HG03108 (cell line): ENCODE measurements at regions not wholly inside any gene's neighbourhood (a gene's known extent, or its start where the extent isn't known, plus 50 kb on each side); places are given as distances from the start of the nearest gene placed in this dataset.

Experiments used
- ATAC-seq: cut with Tn5 transposase; IDR thresholded peaks from one replicate; pipeline ENCODE4 v1.9.1; 2021; ENCODE audit warnings: moderate library complexity; ENCODE audit not compliant: unreplicated experiment

GRCh38 chr18:41553716-41554115, 401.3 kb upstream of the PIK3C3 start:
- ATAC-seq, result no peak

DNA sequence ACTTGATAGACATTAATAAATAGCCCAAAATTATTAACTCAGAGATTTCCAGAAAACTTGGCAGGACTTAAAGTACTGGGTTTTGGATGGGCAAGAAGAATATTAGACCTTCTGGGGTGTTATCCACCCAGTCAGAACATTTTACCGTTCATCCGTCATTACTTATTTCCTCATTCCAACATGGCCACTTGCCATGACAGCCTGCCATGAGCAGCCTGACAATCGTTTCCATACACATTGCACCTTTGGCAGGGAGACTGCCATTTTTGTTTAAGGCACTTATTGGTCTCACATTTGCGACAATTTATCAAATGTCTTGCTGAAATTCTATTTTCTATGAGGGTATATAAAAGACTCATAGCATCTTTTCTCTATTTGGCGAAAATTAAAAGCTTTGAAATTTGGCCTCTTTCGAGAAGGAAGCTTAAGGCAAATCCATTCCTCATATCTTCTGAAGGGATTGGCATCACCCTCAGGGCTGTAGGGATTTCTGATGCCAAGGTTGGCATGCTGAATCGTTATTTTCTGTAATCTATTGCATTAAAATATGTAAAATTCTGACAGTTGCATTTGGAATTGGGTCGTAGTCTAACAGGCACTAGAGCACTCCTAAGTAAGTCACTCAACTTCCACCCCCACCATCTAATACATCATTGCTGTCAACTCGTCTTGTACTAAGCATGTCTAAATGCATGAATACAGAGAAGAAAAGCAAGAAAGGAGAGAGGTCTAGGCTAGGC, 406.3 kb upstream of the PIK3C3 start:
- no peak for ATAC-seq

DNA sequence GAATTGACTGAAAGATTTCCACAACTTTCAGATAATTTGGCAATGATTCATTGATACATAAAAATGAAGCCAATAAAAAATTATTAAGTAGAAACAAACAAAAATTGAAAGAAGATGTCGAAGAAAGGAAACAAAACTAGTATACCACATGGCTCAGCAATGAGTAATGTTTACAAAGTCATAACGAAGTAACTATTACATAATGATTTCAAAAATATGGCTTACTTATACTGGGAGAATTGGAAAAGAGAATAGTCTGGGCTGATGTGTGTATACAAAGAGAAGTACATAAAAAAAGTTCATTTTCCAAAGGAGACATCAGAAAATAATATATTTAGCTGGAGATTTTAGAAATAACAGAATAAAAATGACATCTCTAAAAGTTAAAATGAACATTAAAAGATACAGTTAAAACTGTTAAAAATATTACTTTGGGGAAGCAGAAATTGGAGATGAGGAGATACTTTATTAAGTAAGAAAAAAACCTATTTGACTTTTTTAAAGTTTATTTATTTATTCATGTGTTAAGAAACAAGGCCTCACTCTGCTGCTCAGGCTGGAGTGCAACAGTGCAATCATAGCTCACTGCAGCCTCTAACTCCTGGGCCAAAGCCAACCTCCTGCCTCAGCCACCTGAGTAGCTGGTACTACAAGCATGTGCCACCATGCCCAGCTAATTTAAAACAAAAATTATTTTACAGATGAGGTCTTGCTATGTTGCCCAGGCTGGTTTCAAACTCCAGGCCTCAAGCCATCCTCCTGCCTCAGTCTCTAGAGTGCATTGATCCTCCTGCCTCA, 409.7 kb upstream of the PIK3C3 start:
- no peak for ATAC-seq

GRCh38 chr18:41543815-41544214, 411.2 kb upstream of the PIK3C3 start:
- no peak for ATAC-seq

DNA sequence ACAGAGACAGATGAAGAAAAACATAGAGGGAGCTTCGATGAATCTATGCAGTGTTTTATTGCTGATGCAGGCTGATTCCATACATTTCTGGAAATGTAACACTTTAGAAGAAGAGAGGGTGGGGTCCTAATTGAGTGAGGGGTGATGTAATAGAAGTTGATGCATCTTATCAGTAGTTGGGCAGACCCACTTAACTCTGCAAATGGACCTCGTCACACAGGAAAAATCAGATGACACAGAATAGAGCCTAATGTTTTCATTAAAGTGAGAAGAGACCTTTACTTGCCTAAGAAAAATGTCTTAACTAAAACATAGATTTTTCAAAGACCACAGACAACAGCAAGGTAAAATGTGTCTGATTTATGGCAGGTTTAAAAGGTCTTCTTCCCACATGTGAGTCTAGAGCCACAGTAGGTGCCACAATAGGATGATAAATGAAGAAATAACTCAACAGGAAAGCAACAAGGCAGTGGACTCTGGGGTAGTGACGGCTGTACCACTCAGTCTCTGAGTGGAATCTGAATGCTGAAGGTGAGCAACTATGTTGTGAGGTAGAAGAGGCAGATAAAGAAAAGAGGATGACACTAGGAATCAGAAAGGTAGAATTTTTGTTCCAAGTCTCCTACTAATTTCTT, 414.7 kb upstream of the PIK3C3 start:
- ATAC-seq, result no peak

DNA sequence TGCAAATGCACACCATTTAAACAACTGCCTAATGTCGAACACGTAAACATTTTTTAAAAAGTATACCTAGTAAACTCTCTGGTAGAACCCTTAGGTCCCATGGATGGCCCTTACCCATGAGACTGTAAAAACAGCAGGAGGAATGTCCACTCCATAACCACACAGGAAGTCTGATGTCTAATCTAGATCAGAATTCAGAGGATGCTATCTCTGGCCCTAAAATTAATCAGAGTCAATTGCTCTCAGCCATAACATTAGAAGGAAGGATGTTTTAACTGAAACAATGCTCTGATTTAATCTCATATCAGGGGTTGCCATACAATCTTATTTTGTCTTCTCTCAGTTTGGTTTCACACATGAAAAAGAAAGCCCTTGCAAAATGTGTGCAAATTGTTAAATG, 416.3 kb upstream of the PIK3C3 start:
- no peak for ATAC-seq

DNA sequence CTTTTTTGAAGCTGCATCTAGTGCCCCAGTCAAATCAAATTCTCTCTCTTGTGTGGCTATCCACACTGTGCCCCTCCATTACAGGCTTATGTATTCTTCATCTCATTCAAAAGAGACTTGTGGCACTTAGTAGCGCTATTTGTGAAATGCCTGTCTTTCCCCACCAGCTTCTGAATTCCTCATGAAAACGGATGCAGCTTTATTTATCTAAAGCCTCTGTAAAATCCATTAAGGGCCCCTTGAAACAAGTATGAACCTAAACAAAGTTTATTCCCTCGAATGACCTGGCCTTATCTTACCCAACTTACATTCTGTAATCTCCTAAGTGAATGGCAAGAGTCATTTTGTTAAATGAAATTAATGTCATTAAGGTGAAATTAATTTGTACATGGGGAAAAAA, 417.4 kb upstream of the PIK3C3 start:
- no peak for ATAC-seq

GRCh38 chr18:41532344-41533086, 422.5 kb upstream of the PIK3C3 start:
- no peak for ATAC-seq

DNA sequence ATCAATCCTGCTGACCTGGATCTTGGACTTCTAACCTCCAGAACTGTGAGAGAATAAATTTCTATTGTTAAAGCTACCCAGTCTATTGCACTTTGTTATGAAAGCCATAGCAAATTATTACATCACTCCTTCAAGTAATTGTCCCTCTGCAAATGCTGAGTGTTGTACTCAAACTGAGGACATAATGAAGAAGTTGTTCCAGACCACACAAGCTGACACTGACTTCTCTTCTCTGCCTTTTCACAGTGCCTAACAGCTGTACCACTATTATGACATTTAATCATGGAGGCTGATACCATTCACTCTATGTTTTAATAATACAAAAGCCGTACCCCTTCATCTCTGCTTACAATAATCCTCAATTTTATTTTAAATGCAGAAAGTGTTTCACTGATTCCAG, 424.1 kb upstream of the PIK3C3 start:
- no peak for ATAC-seq

DNA sequence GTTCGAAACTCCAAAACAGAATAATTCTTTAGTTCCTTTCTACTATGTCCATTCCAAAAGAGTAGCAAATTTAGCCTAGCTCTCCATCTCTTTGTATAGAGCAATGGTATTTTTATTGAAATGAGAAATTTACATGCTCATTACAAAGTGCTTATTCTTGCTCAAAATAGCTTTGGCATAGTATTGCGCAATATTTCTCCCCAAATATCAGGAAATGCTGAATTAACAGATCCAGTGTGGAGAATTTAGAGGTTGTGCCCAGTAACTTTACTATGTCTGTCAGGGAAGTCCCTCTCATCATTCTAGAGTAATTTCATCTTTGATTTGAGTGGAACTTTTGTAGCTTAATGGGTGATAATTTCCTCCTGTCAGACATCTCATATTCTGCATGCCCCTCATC, 425.9 kb upstream of the PIK3C3 start:
- no peak for ATAC-seq

DNA sequence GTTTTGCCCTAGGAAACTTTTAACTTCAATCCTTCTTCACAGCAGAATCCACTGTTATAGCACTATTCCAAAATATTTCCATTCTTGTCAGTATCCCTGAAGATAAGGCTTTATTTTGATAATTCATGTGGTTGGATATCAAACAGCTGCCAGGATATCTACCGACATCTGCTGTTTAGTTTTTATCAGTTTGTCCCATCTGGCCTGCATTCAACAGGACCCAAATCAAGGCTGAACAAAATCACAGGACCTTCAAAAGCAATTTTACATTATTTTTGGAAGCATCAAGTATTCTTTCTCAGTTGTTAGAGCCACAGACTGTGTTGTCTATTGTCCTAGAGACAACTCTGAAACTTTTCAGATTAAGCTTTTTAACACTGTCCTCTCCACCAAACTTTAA, 429.0 kb upstream of the PIK3C3 start:
- ATAC-seq, result no peak

DNA sequence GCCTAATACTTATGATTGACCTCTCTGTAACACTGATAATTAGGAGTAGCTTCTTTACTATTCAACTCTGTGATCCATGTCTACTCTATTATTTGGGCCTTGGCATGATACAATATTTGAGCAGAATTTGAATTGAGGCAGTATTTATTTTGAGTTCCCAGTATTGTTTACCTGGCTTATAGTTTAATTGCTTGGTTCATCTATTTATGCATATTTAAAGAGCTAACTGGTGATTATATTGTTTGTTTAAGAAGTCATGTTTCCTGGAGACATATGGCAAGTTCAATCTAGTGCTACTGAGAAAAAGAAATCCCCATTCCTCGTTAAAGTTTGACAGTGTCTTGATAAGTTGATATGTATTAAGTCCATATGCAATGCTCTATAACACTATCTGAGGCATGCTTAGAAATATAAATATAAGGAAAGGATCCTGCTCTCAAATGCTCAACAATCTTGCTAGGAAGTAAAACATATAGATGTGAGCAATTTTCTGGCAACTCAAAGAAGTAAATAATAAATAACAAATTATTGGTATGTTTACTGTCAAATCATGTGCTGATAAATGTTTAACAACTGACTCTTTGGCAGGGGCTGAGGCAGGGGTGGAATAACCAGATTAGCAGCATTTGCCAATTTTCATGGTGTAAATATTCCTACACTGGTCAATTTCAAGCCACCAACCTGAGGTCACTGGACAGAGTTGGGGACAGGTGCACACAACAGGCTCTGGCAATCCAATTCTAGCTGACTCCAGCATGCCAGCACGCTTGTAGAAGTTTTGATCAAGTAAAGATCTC, 430.2 kb upstream of the PIK3C3 start:
- no peak for ATAC-seq

- no peak for ATAC-seq
These were observed 437.9 kb upstream of the PIK3C3 start for GRCh38 chr18:41517142-41517541.

GRCh38 chr18:41513438-41513837, 441.6 kb upstream of the PIK3C3 start:
- no peak for ATAC-seq

DNA sequence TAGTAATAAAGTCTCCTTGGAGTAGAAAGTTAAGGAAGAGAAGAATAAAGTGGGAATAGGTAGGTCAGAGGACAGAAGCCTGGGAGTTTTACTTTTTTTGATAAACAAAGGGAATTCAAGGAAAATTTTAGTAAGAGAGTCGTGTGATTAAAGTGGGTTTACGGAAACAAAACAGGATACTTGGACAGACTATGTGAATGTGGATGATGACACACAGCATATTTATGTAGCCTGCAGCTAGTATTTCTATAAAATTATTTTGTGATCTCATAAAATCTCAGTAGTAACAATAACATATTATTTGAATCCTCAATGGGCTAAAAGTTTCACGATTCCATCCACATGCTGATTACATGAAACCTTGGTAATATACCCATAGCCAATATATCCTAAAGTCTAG, 450.7 kb upstream of the PIK3C3 start:
- ATAC-seq, result no peak

- no peak for ATAC-seq
These were observed 453.2 kb upstream of the PIK3C3 start for GRCh38 chr18:41501848-41502247.

DNA sequence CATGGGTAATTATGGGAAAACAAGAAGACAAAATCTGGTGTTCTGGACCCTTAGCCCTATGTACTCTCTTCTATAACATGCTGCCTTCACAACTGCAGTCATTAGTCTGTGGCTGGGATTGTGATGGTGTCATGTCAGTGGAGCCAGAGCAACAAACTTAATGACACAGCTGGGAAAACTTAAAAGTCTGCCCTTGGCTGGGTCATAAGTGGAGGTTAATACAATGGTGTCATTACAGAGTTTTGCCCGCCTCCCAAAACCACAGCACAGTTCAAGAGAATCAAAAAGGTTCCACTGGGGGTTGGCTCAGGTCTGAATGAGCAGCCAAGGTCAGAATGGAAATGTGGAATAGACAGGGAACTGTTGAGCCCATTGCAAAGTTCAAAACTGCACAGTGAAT, 455.7 kb upstream of the PIK3C3 start:
- no peak for ATAC-seq

DNA sequence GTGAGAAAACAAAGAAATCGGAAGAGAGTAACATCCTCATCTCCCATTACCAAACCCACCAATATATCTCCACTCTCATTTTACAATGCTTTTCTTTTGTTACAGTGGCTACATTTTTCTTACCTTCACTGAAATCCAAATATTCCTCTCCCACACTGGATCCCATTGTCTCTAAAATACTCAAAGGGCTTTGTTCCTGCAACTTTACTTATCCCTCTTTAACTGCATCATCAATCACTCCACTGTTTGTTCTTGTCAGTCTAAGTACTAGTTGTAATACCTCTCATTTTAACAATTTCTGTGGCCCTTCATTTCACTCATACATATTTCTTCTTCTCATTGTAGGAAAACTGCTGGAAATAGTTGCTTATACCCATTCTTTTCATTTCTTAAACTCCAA, 464.2 kb upstream of the PIK3C3 start:
- ATAC-seq, result no peak

- no peak for ATAC-seq
These were observed 468.5 kb upstream of the PIK3C3 start for GRCh38 chr18:41486575-41486974.

DNA sequence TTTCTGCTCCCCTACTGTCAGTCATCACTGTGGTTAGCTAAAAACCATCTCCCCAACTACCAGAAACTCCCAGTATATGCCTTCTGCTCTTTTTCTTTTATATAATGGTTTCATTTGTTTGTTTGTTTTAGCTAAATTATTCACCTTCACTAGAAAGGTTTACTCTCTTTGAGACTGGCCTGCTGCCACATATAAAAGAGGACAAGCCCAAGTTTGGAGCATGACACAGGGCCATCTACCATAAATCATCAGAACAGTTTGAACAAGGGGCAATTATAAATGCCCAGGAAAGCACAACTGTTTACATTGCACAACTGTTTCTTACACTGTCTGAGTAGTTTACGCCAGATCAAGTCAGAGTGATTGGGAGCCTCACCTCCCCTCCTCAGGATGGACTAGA, 471.0 kb upstream of the PIK3C3 start:
- ATAC-seq, result no peak

- ATAC-seq, result no peak
These were observed 472.5 kb upstream of the PIK3C3 start for GRCh38 chr18:41482501-41482900.
